NCI-H510A (cell line): ENCODE measurements at regions not wholly inside any gene's neighbourhood (a gene's known extent, or its start where the extent isn't known, plus 50 kb on each side); places are given as distances from the start of the nearest gene placed in this dataset.
"Not testable (repeated sequence)": the region's sequence is repeated elsewhere in the genome, so short reads cannot be mapped to it uniquely, and the experiment has no call there.

Experiments
- DNase-seq: peaks from one replicate; lab custom pipeline; 2025; lab: John Stamatoyannopoulos, UW

GRCh38 chr2:101610750-101611315 is 86.7 kb upstream of the MAP4K4 start:
- no peak for DNase-seq

- DNase-seq: no peak
Measured at GRCh38 chr2:101609433-101609832, 88.1 kb upstream of the MAP4K4 start.

GRCh38 chr2:101608408-101609310 is 88.8 kb upstream of the MAP4K4 start:
- DNase-seq: no peak

GRCh38 chr2:101597347-101597944 is 100.1 kb upstream of the MAP4K4 start:
- DNase-seq: no peak

GRCh38 chr2:101596333-101596732 is 101.2 kb upstream of the MAP4K4 start:
- no peak for DNase-seq

GRCh38 chr2:101587251-101587650 is 110.3 kb upstream of the MAP4K4 start:
- no peak for DNase-seq

GRCh38 chr2:101583861-101584260 is 108.9 kb upstream of the RFX8 start:
- DNase-seq: no peak

GRCh38 chr2:101581675-101582299 is 106.9 kb upstream of the RFX8 start:
- DNase-seq: no peak

- DNase-seq: no peak
Measured at GRCh38 chr2:101580528-101580927, 105.6 kb upstream of the RFX8 start.

- DNase-seq: no peak
Measured at GRCh38 chr2:101578671-101579070, 103.8 kb upstream of the RFX8 start.

GRCh38 chr2:101578135-101578534 is 103.2 kb upstream of the RFX8 start:
- not testable (repeated sequence) for DNase-seq

- no peak for DNase-seq
Measured at GRCh38 chr2:101577173-101577572, 102.3 kb upstream of the RFX8 start.

- DNase-seq: no peak
Measured at GRCh38 chr2:101574622-101575021, 99.7 kb upstream of the RFX8 start.

GRCh38 chr2:101571951-101572350 is 97.0 kb upstream of the RFX8 start:
- no peak for DNase-seq

- no peak for DNase-seq
Measured at GRCh38 chr2:101569886-101570520, 95.1 kb upstream of the RFX8 start.

GRCh38 chr2:101568969-101569368 is 94.1 kb upstream of the RFX8 start:
- no peak for DNase-seq

GRCh38 chr2:101566632-101567228 is 91.8 kb upstream of the RFX8 start:
- no peak for DNase-seq

GRCh38 chr2:101563849-101564248 is 88.9 kb upstream of the RFX8 start:
- DNase-seq: no peak

- DNase-seq: no peak
Measured at GRCh38 chr2:101560780-101561315, 85.9 kb upstream of the RFX8 start.

GRCh38 chr2:101559551-101559950 is 84.6 kb upstream of the RFX8 start:
- no peak for DNase-seq

- no peak for DNase-seq
Measured at GRCh38 chr2:101558740-101559525, 84.0 kb upstream of the RFX8 start.
